ENCODE measurements at regions not wholly inside any gene's neighbourhood (a gene's known extent, or its start where the extent isn't known, plus 50 kb on each side); places are given as distances from the start of the nearest gene placed in this dataset.

GRCh38 chr7:124577256-124577655, 188.3 kb downstream of the GPR37 start:
- H3K4me3 Mint-ChIP-seq = no peak overlapping the region
- no peaks in the 10 kb centered on the region for H3K27me3 Mint-ChIP-seq
- H3K4me1 Mint-ChIP-seq (ENCODE audit: low read depth) = no peaks in the 10 kb centered on the region
- no peak overlapping the region for H3K27ac Mint-ChIP-seq
- H3K36me3 Mint-ChIP-seq (ENCODE audit: low read depth) = no peaks in the 10 kb centered on the region
- no peaks in the 10 kb centered on the region for H3K9me3 Mint-ChIP-seq

- Mint-ChIP-seq H3K9me3 (no peaks in the 10 kb centered on the region), H3K36me3 (ENCODE audit: low read depth) (no peaks in the 10 kb centered on the region), H3K4me3 (no peak overlapping the region), H3K27ac (no peak overlapping the region), H3K27me3 (no peaks in the 10 kb centered on the region), H3K4me1 (ENCODE audit: low read depth) (no peaks in the 10 kb centered on the region)
These were observed 190.4 kb downstream of the GPR37 start for GRCh38 chr7:124575176-124575575.

- H3K4me3 Mint-ChIP-seq = no peak overlapping the region
- H3K9me3 Mint-ChIP-seq = no peaks in the 10 kb centered on the region
- H3K27me3 Mint-ChIP-seq = no peaks in the 10 kb centered on the region
- no peaks in the 10 kb centered on the region for H3K36me3 Mint-ChIP-seq (ENCODE audit: low read depth)
- H3K4me1 Mint-ChIP-seq (ENCODE audit: low read depth) = no peaks in the 10 kb centered on the region
- H3K27ac Mint-ChIP-seq = no peak overlapping the region
These were observed 195.0 kb downstream of the GPR37 start for GRCh38 chr7:124570558-124570957.

- H3K4me3 Mint-ChIP-seq = no peak overlapping the region
- no peaks in the 10 kb centered on the region for H3K9me3 Mint-ChIP-seq
- no peak overlapping the region for H3K27ac Mint-ChIP-seq
- H3K27me3 Mint-ChIP-seq = no peaks in the 10 kb centered on the region
- no peaks in the 10 kb centered on the region for H3K36me3 Mint-ChIP-seq (ENCODE audit: low read depth)
- no peaks in the 10 kb centered on the region for H3K4me1 Mint-ChIP-seq (ENCODE audit: low read depth)
These were observed 199.0 kb downstream of the GPR37 start for GRCh38 chr7:124566583-124566982.

GRCh38 chr7:124557587-124557986, 208.0 kb downstream of the GPR37 start:
- Mint-ChIP-seq H3K9me3 (peaks cover 3% of the 10 kb centered on the region), H3K36me3 (ENCODE audit: low read depth) (no peaks in the 10 kb centered on the region), H3K27ac (no peak overlapping the region), H3K4me3 (no peak overlapping the region), H3K27me3 (no peaks in the 10 kb centered on the region), H3K4me1 (ENCODE audit: low read depth) (no peaks in the 10 kb centered on the region)

GRCh38 chr7:124557101-124557500, 208.5 kb downstream of the GPR37 start:
- Mint-ChIP-seq H3K4me1 (ENCODE audit: low read depth) (no peaks in the 10 kb centered on the region), H3K36me3 (ENCODE audit: low read depth) (no peaks in the 10 kb centered on the region), H3K9me3 (peaks cover 3% of the 10 kb centered on the region), H3K4me3 (no peak overlapping the region), H3K27ac (no peak overlapping the region), H3K27me3 (no peaks in the 10 kb centered on the region)

- Mint-ChIP-seq H3K27ac (no peak overlapping the region), H3K4me1 (ENCODE audit: low read depth) (no peaks in the 10 kb centered on the region), H3K9me3 (no peaks in the 10 kb centered on the region), H3K36me3 (ENCODE audit: low read depth) (no peaks in the 10 kb centered on the region), H3K27me3 (no peaks in the 10 kb centered on the region), H3K4me3 (no peak overlapping the region)
These were observed 212.1 kb downstream of the GPR37 start for GRCh38 chr7:124553502-124553901.

- H3K4me1 Mint-ChIP-seq (ENCODE audit: low read depth) = no peaks in the 10 kb centered on the region
- no peak overlapping the region for H3K27ac Mint-ChIP-seq
- no peak overlapping the region for H3K4me3 Mint-ChIP-seq
- H3K36me3 Mint-ChIP-seq (ENCODE audit: low read depth) = no peaks in the 10 kb centered on the region
- H3K9me3 Mint-ChIP-seq = no peaks in the 10 kb centered on the region
- H3K27me3 Mint-ChIP-seq = no peaks in the 10 kb centered on the region
These were observed 213.4 kb downstream of the GPR37 start for GRCh38 chr7:124552217-124552616.

- no peaks in the 10 kb centered on the region for H3K9me3 Mint-ChIP-seq
These were observed 215.6 kb downstream of the GPR37 start for GRCh38 chr7:124550036-124550435.

GRCh38 chr7:124542476-124542875, 223.1 kb downstream of the GPR37 start:
- no peak overlapping the region for H3K4me3 Mint-ChIP-seq
- no peaks in the 10 kb centered on the region for H3K36me3 Mint-ChIP-seq (ENCODE audit: low read depth)
- no peaks in the 10 kb centered on the region for H3K4me1 Mint-ChIP-seq (ENCODE audit: low read depth)
- no peaks in the 10 kb centered on the region for H3K27me3 Mint-ChIP-seq
- H3K9me3 Mint-ChIP-seq = no peaks in the 10 kb centered on the region
- H3K27ac Mint-ChIP-seq = no peak overlapping the region

More at GRCh38 chr7:124550036-124550435, 215.6 kb downstream of the GPR37 start:
- H3K27ac Mint-ChIP-seq = no peak overlapping the region
- H3K4me1 Mint-ChIP-seq (ENCODE audit: low read depth) = no peaks in the 10 kb centered on the region
- H3K4me3 Mint-ChIP-seq = no peak overlapping the region
- no peaks in the 10 kb centered on the region for H3K27me3 Mint-ChIP-seq
- no peaks in the 10 kb centered on the region for H3K36me3 Mint-ChIP-seq (ENCODE audit: low read depth)

GRCh38 chr7:124536156-124536762, 229.3 kb downstream of the GPR37 start:
- Mint-ChIP-seq H3K4me1 (ENCODE audit: low read depth) (no peaks in the 10 kb centered on the region), H3K36me3 (ENCODE audit: low read depth) (no peaks in the 10 kb centered on the region), H3K27me3 (no peaks in the 10 kb centered on the region), H3K4me3 (no peak overlapping the region), H3K9me3 (no peaks in the 10 kb centered on the region), H3K27ac (no peak overlapping the region)

GRCh38 chr7:124532166-124532565, 233.4 kb downstream of the GPR37 start:
- no peaks in the 10 kb centered on the region for H3K4me1 Mint-ChIP-seq (ENCODE audit: low read depth)
- H3K27me3 Mint-ChIP-seq = no peaks in the 10 kb centered on the region
- H3K27ac Mint-ChIP-seq = no peak overlapping the region
- no peaks in the 10 kb centered on the region for H3K36me3 Mint-ChIP-seq (ENCODE audit: low read depth)
- H3K9me3 Mint-ChIP-seq = peaks cover 9% of the 10 kb centered on the region
- no peak overlapping the region for H3K4me3 Mint-ChIP-seq

- H3K4me3 Mint-ChIP-seq = no peak overlapping the region
- H3K27me3 Mint-ChIP-seq = no peaks in the 10 kb centered on the region
- no peaks in the 10 kb centered on the region for H3K4me1 Mint-ChIP-seq (ENCODE audit: low read depth)
- H3K27ac Mint-ChIP-seq = no peak overlapping the region
- peaks cover 5% of the 10 kb centered on the region for H3K9me3 Mint-ChIP-seq
- no peaks in the 10 kb centered on the region for H3K36me3 Mint-ChIP-seq (ENCODE audit: low read depth)
These were observed 248.7 kb downstream of the GPR37 start for GRCh38 chr7:124516911-124517310.

- no peaks in the 10 kb centered on the region for H3K9me3 Mint-ChIP-seq
- no peak overlapping the region for H3K4me3 Mint-ChIP-seq
- no peaks in the 10 kb centered on the region for H3K27me3 Mint-ChIP-seq
- no peaks in the 10 kb centered on the region for H3K4me1 Mint-ChIP-seq (ENCODE audit: low read depth)
- no peaks in the 10 kb centered on the region for H3K36me3 Mint-ChIP-seq (ENCODE audit: low read depth)
- no peak overlapping the region for H3K27ac Mint-ChIP-seq
These were observed 250.3 kb downstream of the GPR37 start for GRCh38 chr7:124515106-124515830.

- H3K36me3 Mint-ChIP-seq (ENCODE audit: low read depth) = no peaks in the 10 kb centered on the region
- no peaks in the 10 kb centered on the region for H3K9me3 Mint-ChIP-seq
- no peak overlapping the region for H3K27ac Mint-ChIP-seq
- H3K4me1 Mint-ChIP-seq (ENCODE audit: low read depth) = no peaks in the 10 kb centered on the region
- no peak overlapping the region for H3K4me3 Mint-ChIP-seq
- no peaks in the 10 kb centered on the region for H3K27me3 Mint-ChIP-seq
These were observed 251.1 kb downstream of the GPR37 start for GRCh38 chr7:124514471-124514870.

- no peaks in the 10 kb centered on the region for H3K4me1 Mint-ChIP-seq (ENCODE audit: low read depth)
These were observed 268.4 kb downstream of the GPR37 start for GRCh38 chr7:124497176-124497575.

More at GRCh38 chr7:124497176-124497575, 268.4 kb downstream of the GPR37 start:
- Mint-ChIP-seq H3K9me3 (no peaks in the 10 kb centered on the region), H3K36me3 (ENCODE audit: low read depth) (no peaks in the 10 kb centered on the region), H3K4me3 (no peak overlapping the region), H3K27me3 (no peaks in the 10 kb centered on the region), H3K27ac (no peak overlapping the region)
